Stimulated activated CD4-positive, alpha-beta T cell treated with anti-CD3 and anti-CD28 coated beads, Interleukin-1b, Interleukin-23, amount 100 ng/mL, for 48 hours (primary cell): ENCODE measurements at regions not wholly inside any gene's neighbourhood (a gene's known extent, or its start where the extent isn't known, plus 50 kb on each side); places are given as distances from the start of the nearest gene placed in this dataset.
"Not testable (repeated sequence)": the region's sequence is repeated elsewhere in the genome, so short reads cannot be mapped to it uniquely, and the experiment has no call there.

Experiments
- DNase-seq: peaks from one replicate; pipeline ENCODE4 v3.0.0-alpha.2; 2020

GRCh38 chr11:23155503-23155902, 295.2 kb upstream of the CCDC179 start:
- DNase-seq, result no peak

GRCh38 chr11:23164022-23164421, 303.7 kb upstream of the CCDC179 start:
- DNase-seq, result no peak

GRCh38 chr11:23166376-23166775, 306.1 kb upstream of the CCDC179 start:
- no peak for DNase-seq

GRCh38 chr11:23179609-23180008, 319.3 kb upstream of the CCDC179 start:
- no peak for DNase-seq

GRCh38 chr11:23181022-23181807, 320.9 kb upstream of the CCDC179 start:
- no peak for DNase-seq

GRCh38 chr11:23192256-23192655, 332.0 kb upstream of the CCDC179 start:
- DNase-seq, result no peak

- DNase-seq, result no peak
Observed at GRCh38 chr11:23201936-23202522, 341.8 kb upstream of the CCDC179 start.

- no peak for DNase-seq
Observed at GRCh38 chr11:23202611-23203010, 342.3 kb upstream of the CCDC179 start.

- no peak for DNase-seq
Observed at GRCh38 chr11:23205156-23205871, 345.0 kb upstream of the CCDC179 start.

- no peak for DNase-seq
Observed at GRCh38 chr11:23206741-23207336, 346.6 kb upstream of the CCDC179 start.

GRCh38 chr11:23211221-23211620, 350.9 kb upstream of the CCDC179 start:
- no peak for DNase-seq

GRCh38 chr11:23212807-23213206, 352.5 kb upstream of the CCDC179 start:
- no peak for DNase-seq

GRCh38 chr11:23217072-23217471, 356.8 kb upstream of the CCDC179 start:
- no peak for DNase-seq

GRCh38 chr11:23220086-23220485, 359.8 kb upstream of the CCDC179 start:
- DNase-seq, result not testable (repeated sequence)

GRCh38 chr11:23221366-23221765, 361.1 kb upstream of the CCDC179 start:
- DNase-seq, result no peak

GRCh38 chr11:23226331-23227077, 366.2 kb upstream of the CCDC179 start:
- DNase-seq, result no peak

GRCh38 chr11:23227078-23227445, 366.8 kb upstream of the CCDC179 start:
- no peak for DNase-seq

- DNase-seq, result no peak
Observed at GRCh38 chr11:23232652-23233051, 372.4 kb upstream of the CCDC179 start.

GRCh38 chr11:23233075-23233474, 372.8 kb upstream of the CCDC179 start:
- DNase-seq, result no peak

- DNase-seq, result no peak
Observed at GRCh38 chr11:23236826-23237555, 376.7 kb upstream of the CCDC179 start.

- no peak for DNase-seq
Observed at GRCh38 chr11:23252426-23252825, 392.2 kb upstream of the CCDC179 start.

GRCh38 chr11:23257088-23257487, 396.8 kb upstream of the CCDC179 start:
- no peak for DNase-seq
